ENCODE measurements at regions not wholly inside any gene's neighbourhood (a gene's known extent, or its start where the extent isn't known, plus 50 kb on each side); places are given as distances from the start of the nearest gene placed in this dataset.

DNA sequence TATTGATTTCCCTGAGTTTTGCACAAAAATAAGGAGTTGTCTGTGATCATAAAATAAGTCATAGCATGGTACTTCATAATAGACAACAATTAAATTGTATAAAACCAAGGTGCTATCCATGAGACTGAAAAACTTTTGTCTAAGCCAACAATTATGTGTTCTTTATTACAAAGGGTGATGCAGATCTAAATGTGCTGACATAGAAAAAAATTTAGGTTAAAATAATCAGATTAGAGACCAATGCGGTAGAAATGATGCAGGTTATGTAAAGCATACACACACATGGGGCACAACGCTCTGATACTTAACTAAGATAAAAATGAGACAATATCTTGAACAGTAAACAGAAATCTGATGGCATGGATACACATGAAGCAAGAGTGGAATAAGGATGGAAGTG is 113.3 kb downstream of the PWWP3B start (continued):
- no peak for TF ChIP-seq POLR2AphosphoS5 (IDR thresholded peaks at IDR 0.05; ENCODE audit: low read depth)

DNA sequence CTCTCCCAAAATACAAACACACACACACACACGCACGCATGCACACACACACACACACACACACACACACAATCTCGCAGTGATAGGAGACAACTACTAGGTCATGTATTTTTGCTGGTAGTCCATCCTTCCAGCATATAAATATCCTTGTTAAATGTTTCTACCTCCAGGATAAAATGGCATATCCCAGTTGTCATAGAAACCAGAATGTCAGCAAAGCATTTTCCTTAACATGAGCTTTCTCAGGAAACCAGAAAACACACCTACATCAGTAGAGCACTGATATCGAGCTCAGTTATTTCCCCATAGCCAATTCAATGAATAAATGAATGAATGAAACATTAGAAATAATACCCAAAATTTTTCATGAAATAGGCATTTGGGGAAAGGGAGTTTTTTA is 115.7 kb downstream of the PWWP3B start:
- no peaks in the 10 kb centered on the region for H3K36me3 ChIP-seq (ENCODE audit: insufficient read depth)
- Mint-ChIP-seq H3K4me1 (no peaks in the 10 kb centered on the region), H3K27me3 (ENCODE audit: insufficient read depth, low read depth, poor library complexity) (no peaks in the 10 kb centered on the region), H3K4me3 (no peak overlapping the region), H3K9me3 (peaks cover 64% of the 10 kb centered on the region), H3K36me3 (ENCODE audit: low read depth) (no peaks in the 10 kb centered on the region), H3K27ac (no peak overlapping the region)
- H3K4me1 ChIP-seq (ENCODE audit: insufficient read depth): no peaks in the 10 kb centered on the region
- no peak overlapping the region for H3K4me3 ChIP-seq
- DNase-seq (ENCODE audit: low spot score): no peak
- H3K79me2 ChIP-seq (replicated peaks; ENCODE audit: insufficient read depth): no peaks in the 10 kb centered on the region
- no peaks in the 10 kb centered on the region for H3K9me2 ChIP-seq (ENCODE audit: insufficient read depth)
- no peak overlapping the region for H3K4me2 ChIP-seq
- H3F3A ChIP-seq (replicated peaks; ENCODE audit: low read depth): no peaks in the 10 kb centered on the region
- no peaks in the 10 kb centered on the region for H3K27me3 ChIP-seq (ENCODE audit: insufficient read depth)
- no peak for ATAC-seq
- TF ChIP-seq ZNF114 (CRISPR knock-in tag; IDR thresholded peaks at IDR 0.05): no peak
- no peak for TF ChIP-seq JUNB (IDR thresholded peaks at IDR 0.05; ENCODE audit: unreplicated experiment)
- TF ChIP-seq ZNF331 (CRISPR knock-in tag; IDR thresholded peaks at IDR 0.05; ENCODE audit: low read depth): no peak
- TF ChIP-seq POLR2AphosphoS5 (IDR thresholded peaks at IDR 0.05; ENCODE audit: low read depth): no peak
- no peak for TF ChIP-seq EZH2 (IDR thresholded peaks at IDR 0.05; ENCODE audit: low read depth, unreplicated experiment)
- TF ChIP-seq, protein P1, sequence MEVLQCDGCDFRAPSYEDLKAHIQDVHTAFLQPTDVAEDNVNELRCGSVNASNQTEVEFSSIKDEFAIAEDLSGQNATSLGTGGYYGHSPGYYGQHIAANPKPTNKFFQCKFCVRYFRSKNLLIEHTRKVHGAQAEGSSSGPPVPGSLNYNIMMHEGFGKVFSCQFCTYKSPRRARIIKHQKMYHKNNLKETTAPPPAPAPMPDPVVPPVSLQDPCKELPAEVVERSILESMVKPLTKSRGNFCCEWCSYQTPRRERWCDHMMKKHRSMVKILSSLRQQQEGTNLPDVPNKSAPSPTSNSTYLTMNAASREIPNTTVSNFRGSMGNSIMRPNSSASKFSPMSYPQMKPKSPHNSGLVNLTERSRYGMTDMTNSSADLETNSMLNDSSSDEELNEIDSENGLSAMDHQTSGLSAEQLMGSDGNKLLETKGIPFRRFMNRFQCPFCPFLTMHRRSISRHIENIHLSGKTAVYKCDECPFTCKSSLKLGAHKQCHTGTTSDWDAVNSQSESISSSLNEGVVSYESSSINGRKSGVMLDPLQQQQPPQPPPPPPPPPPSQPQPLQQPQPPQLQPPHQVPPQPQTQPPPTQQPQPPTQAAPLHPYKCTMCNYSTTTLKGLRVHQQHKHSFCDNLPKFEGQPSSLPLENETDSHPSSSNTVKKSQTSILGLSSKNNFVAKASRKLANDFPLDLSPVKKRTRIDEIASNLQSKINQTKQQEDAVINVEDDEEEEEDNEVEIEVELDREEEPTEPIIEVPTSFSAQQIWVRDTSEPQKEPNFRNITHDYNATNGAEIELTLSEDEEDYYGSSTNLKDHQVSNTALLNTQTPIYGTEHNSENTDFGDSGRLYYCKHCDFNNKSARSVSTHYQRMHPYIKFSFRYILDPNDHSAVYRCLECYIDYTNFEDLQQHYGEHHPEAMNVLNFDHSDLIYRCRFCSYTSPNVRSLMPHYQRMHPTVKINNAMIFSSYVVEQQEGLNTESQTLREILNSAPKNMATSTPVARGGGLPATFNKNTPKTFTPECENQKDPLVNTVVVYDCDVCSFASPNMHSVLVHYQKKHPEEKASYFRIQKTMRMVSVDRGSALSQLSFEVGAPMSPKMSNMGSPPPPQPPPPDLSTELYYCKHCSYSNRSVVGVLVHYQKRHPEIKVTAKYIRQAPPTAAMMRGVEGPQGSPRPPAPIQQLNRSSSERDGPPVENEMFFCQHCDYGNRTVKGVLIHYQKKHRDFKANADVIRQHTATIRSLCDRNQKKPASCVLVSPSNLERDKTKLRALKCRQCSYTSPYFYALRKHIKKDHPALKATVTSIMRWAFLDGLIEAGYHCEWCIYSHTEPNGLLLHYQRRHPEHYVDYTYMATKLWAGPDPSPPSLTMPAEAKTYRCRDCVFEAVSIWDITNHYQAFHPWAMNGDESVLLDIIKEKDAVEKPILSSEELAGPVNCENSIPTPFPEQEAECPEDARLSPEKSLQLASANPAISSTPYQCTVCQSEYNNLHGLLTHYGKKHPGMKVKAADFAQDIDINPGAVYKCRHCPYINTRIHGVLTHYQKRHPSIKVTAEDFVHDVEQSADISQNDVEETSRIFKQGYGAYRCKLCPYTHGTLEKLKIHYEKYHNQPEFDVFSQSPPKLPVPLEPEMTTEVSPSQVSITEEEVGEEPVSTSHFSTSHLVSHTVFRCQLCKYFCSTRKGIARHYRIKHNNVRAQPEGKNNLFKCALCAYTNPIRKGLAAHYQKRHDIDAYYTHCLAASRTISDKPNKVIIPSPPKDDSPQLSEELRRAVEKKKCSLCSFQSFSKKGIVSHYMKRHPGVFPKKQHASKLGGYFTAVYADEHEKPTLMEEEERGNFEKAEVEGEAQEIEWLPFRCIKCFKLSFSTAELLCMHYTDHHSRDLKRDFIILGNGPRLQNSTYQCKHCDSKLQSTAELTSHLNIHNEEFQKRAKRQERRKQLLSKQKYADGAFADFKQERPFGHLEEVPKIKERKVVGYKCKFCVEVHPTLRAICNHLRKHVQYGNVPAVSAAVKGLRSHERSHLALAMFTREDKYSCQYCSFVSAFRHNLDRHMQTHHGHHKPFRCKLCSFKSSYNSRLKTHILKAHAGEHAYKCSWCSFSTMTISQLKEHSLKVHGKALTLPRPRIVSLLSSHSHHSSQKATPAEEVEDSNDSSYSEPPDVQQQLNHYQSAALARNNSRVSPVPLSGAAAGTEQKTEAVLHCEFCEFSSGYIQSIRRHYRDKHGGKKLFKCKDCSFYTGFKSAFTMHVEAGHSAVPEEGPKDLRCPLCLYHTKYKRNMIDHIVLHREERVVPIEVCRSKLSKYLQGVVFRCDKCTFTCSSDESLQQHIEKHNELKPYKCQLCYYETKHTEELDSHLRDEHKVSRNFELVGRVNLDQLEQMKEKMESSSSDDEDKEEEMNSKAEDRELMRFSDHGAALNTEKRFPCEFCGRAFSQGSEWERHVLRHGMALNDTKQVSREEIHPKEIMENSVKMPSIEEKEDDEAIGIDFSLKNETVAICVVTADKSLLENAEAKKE (CRISPR knock-in tag; IDR thresholded peaks at IDR 0.05): no peak
- TF ChIP-seq NANOG (IDR thresholded peaks at IDR 0.05; ENCODE audit: borderline replicate concordance): no peak
- TF ChIP-seq CREB1 (CRISPR knock-in tag; IDR thresholded peaks at IDR 0.05; ENCODE audit: low read depth): no peak
- TF ChIP-seq, protein P2, sequence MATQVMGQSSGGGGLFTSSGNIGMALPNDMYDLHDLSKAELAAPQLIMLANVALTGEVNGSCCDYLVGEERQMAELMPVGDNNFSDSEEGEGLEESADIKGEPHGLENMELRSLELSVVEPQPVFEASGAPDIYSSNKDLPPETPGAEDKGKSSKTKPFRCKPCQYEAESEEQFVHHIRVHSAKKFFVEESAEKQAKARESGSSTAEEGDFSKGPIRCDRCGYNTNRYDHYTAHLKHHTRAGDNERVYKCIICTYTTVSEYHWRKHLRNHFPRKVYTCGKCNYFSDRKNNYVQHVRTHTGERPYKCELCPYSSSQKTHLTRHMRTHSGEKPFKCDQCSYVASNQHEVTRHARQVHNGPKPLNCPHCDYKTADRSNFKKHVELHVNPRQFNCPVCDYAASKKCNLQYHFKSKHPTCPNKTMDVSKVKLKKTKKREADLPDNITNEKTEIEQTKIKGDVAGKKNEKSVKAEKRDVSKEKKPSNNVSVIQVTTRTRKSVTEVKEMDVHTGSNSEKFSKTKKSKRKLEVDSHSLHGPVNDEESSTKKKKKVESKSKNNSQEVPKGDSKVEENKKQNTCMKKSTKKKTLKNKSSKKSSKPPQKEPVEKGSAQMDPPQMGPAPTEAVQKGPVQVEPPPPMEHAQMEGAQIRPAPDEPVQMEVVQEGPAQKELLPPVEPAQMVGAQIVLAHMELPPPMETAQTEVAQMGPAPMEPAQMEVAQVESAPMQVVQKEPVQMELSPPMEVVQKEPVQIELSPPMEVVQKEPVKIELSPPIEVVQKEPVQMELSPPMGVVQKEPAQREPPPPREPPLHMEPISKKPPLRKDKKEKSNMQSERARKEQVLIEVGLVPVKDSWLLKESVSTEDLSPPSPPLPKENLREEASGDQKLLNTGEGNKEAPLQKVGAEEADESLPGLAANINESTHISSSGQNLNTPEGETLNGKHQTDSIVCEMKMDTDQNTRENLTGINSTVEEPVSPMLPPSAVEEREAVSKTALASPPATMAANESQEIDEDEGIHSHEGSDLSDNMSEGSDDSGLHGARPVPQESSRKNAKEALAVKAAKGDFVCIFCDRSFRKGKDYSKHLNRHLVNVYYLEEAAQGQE (IDR thresholded peaks at IDR 0.05; ENCODE audit: unreplicated experiment): no peak
- TF ChIP-seq, protein P3, sequence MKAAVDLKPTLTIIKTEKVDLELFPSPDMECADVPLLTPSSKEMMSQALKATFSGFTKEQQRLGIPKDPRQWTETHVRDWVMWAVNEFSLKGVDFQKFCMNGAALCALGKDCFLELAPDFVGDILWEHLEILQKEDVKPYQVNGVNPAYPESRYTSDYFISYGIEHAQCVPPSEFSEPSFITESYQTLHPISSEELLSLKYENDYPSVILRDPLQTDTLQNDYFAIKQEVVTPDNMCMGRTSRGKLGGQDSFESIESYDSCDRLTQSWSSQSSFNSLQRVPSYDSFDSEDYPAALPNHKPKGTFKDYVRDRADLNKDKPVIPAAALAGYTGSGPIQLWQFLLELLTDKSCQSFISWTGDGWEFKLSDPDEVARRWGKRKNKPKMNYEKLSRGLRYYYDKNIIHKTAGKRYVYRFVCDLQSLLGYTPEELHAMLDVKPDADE (IDR thresholded peaks at IDR 0.05): no peak
- TF ChIP-seq EZH2phosphoT487 (IDR thresholded peaks at IDR 0.05; ENCODE audit: unreplicated experiment): no peak
- no peak for TF ChIP-seq STAT1 (IDR thresholded peaks at IDR 0.05; ENCODE audit: unreplicated experiment)
- TF ChIP-seq, protein P4, sequence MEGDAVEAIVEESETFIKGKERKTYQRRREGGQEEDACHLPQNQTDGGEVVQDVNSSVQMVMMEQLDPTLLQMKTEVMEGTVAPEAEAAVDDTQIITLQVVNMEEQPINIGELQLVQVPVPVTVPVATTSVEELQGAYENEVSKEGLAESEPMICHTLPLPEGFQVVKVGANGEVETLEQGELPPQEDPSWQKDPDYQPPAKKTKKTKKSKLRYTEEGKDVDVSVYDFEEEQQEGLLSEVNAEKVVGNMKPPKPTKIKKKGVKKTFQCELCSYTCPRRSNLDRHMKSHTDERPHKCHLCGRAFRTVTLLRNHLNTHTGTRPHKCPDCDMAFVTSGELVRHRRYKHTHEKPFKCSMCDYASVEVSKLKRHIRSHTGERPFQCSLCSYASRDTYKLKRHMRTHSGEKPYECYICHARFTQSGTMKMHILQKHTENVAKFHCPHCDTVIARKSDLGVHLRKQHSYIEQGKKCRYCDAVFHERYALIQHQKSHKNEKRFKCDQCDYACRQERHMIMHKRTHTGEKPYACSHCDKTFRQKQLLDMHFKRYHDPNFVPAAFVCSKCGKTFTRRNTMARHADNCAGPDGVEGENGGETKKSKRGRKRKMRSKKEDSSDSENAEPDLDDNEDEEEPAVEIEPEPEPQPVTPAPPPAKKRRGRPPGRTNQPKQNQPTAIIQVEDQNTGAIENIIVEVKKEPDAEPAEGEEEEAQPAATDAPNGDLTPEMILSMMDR (conservative IDR thresholded peaks at IDR 0.05; ENCODE audit: low read depth in 2 of 2): no peak
- H3K27ac ChIP-seq (ENCODE audit: low read depth): no peak overlapping the region
- no peaks in the 10 kb centered on the region for H4K20me1 ChIP-seq (replicated peaks; ENCODE audit: insufficient read depth)
- H2AFZ ChIP-seq: no peak overlapping the region

Measured in GM23338 (cell line).